Osteocyte (in vitro differentiated cells): ENCODE measurements at regions not wholly inside any gene's neighbourhood (a gene's known extent, or its start where the extent isn't known, plus 50 kb on each side); places are given as distances from the start of the nearest gene placed in this dataset.

ENCODE experiments used
- DNase-seq: peaks from one replicate; pipeline ENCODE4 v3.0.0; 2021; ENCODE audit warnings: mixed read lengths; ENCODE audit not compliant: unreplicated experiment; ENCODE audit errors: extremely low spot score
- H3K27ac Mint-ChIP-seq: one replicate; pipeline ENCODE4 v1.8.0; 2021; ENCODE audit warnings: mild to moderate bottlenecking, mixed read lengths; ENCODE audit not compliant: unreplicated experiment
- H3K27me3 Mint-ChIP-seq: one replicate; pipeline ENCODE4 v1.8.0; 2021; ENCODE audit warnings: mixed read lengths; ENCODE audit not compliant: unreplicated experiment
- H3K36me3 Mint-ChIP-seq: one replicate; pipeline ENCODE4 v1.8.0; 2021; ENCODE audit warnings: mixed read lengths; ENCODE audit not compliant: unreplicated experiment
- H3K4me1 Mint-ChIP-seq: one replicate; pipeline ENCODE4 v1.8.0; 2021; ENCODE audit warnings: mixed read lengths; ENCODE audit not compliant: unreplicated experiment
- H3K4me3 Mint-ChIP-seq: one replicate; pipeline ENCODE4 v1.8.0; 2021; ENCODE audit warnings: mild to moderate bottlenecking, moderate library complexity, mixed read lengths; ENCODE audit not compliant: unreplicated experiment
- H3K9me3 Mint-ChIP-seq: one replicate; pipeline ENCODE4 v1.8.0; 2021; ENCODE audit warnings: mixed read lengths; ENCODE audit not compliant: unreplicated experiment
- TF ChIP-seq, protein P1 (sequence below): fragments of 200-600 bp; sonication (generic); IDR thresholded peaks from 2 replicates; pipeline ENCODE4 v1.5.0; 2021; ENCODE audit warnings: antibody characterized with exemption, mild to moderate bottlenecking, moderate library complexity

DNA sequence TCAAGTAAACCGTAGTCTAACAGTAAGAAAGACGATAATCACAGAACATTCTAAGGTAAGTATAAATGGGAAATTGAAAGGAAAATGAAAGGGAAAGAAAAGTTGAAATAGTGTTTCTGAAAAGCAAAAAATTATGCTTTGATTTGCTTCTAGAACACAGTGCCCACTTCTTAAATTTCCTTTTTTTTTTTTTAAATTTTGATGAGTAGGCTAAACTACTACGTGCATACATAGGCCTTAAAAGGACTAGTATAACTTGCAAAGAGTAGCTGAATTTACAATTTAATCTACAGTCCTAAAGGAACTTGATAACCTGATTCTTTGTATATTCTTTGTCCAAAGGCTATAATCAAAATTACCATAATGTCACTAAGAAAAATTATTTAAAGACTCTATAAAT is 325.3 kb downstream of the PAX3 start:
- H3K27me3 Mint-ChIP-seq = peaks cover 28% of the 10 kb centered on the region
- TF ChIP-seq, protein P1, sequence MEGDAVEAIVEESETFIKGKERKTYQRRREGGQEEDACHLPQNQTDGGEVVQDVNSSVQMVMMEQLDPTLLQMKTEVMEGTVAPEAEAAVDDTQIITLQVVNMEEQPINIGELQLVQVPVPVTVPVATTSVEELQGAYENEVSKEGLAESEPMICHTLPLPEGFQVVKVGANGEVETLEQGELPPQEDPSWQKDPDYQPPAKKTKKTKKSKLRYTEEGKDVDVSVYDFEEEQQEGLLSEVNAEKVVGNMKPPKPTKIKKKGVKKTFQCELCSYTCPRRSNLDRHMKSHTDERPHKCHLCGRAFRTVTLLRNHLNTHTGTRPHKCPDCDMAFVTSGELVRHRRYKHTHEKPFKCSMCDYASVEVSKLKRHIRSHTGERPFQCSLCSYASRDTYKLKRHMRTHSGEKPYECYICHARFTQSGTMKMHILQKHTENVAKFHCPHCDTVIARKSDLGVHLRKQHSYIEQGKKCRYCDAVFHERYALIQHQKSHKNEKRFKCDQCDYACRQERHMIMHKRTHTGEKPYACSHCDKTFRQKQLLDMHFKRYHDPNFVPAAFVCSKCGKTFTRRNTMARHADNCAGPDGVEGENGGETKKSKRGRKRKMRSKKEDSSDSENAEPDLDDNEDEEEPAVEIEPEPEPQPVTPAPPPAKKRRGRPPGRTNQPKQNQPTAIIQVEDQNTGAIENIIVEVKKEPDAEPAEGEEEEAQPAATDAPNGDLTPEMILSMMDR = no peak
- no peak for DNase-seq
- no peak overlapping the region for H3K4me3 Mint-ChIP-seq
- H3K9me3 Mint-ChIP-seq = no peaks in the 10 kb centered on the region
- no peak overlapping the region for H3K27ac Mint-ChIP-seq
- H3K36me3 Mint-ChIP-seq = no peaks in the 10 kb centered on the region
- H3K4me1 Mint-ChIP-seq = no peaks in the 10 kb centered on the region

DNA sequence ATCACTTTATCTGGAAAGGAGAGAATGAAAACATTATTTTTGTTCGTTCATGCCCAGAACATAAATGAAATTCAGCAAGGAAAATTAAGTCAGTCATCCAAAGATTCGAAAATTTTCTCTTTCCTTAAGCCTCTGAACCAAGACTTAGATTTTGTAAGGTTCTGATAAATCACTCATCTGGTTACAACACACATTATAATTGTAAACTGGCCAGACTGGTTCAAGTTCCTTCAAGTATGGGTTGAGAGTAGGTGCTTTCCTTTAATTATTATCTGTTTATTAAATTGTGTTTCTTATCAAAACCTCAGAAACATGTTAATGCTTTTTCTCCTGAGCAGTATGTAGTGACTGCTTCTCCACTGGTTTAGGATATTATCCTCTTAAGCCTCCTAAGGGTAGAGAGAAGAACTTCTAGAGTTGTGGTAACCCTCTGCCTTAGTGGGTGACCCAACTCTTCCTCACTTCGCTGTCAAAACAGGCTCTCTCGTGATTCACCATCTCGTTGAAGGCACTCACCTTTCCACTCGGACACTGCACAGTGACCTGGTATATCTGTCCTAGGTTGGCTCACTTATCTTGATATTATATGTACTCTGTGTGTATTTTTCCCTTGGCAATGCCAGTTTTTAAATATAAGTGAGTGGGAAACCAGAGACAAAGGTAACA is 325.9 kb downstream of the PAX3 start:
- H3K27ac Mint-ChIP-seq = no peak overlapping the region
- H3K36me3 Mint-ChIP-seq = no peaks in the 10 kb centered on the region
- no peak overlapping the region for H3K4me3 Mint-ChIP-seq
- TF ChIP-seq, protein P1 = no peak
- H3K4me1 Mint-ChIP-seq = no peaks in the 10 kb centered on the region
- no peaks in the 10 kb centered on the region for H3K9me3 Mint-ChIP-seq
- peaks cover 31% of the 10 kb centered on the region for H3K27me3 Mint-ChIP-seq
- DNase-seq = no peak

DNA sequence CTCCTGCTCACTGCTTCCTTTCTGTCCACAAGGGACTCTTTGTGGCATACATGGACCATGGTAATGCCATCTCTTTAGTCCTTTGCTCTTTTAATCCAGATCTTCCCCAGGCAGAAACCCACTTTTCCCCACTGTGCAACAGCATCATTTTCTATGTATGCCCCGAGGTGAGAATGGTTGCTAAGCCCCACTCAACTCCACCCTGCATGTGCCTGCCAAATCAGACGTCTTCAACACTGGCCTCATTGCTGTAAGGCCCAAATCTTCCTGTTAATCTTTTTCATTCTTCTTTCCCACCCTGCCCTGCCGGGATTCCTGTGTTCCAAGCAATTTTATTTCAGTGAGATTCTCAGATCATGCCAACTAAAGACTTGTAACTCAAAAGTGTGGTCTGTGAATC is 328.4 kb downstream of the PAX3 start:
- H3K4me3 Mint-ChIP-seq = no peak overlapping the region
- TF ChIP-seq, protein P1 = no peak
- no peak overlapping the region for H3K27ac Mint-ChIP-seq
- H3K27me3 Mint-ChIP-seq = peaks cover 38% of the 10 kb centered on the region
- no peak for DNase-seq
- H3K36me3 Mint-ChIP-seq = no peaks in the 10 kb centered on the region
- no peaks in the 10 kb centered on the region for H3K4me1 Mint-ChIP-seq
- H3K9me3 Mint-ChIP-seq = no peaks in the 10 kb centered on the region

DNA sequence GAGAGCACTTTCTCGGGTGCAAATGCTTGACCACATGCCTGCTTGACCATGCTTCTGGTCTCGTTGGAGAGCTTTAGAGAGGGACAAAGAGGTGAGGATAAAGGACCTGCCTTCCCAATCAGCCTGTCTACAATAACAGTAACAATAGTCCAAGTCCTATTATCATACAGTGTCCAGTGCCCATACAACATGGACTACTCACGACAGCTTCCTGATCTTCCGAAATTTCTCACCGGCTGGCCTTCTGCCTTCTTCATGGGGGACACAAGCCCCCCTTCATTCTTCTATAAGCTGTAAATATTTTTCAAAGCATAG is 329.0 kb downstream of the PAX3 start:
- H3K27me3 Mint-ChIP-seq = peaks cover 39% of the 10 kb centered on the region
- no peaks in the 10 kb centered on the region for H3K4me1 Mint-ChIP-seq
- DNase-seq = no peak
- H3K4me3 Mint-ChIP-seq = no peak overlapping the region
- no peak overlapping the region for H3K27ac Mint-ChIP-seq
- TF ChIP-seq, protein P1 = no peak
- H3K36me3 Mint-ChIP-seq = no peaks in the 10 kb centered on the region
- H3K9me3 Mint-ChIP-seq = no peaks in the 10 kb centered on the region

DNA sequence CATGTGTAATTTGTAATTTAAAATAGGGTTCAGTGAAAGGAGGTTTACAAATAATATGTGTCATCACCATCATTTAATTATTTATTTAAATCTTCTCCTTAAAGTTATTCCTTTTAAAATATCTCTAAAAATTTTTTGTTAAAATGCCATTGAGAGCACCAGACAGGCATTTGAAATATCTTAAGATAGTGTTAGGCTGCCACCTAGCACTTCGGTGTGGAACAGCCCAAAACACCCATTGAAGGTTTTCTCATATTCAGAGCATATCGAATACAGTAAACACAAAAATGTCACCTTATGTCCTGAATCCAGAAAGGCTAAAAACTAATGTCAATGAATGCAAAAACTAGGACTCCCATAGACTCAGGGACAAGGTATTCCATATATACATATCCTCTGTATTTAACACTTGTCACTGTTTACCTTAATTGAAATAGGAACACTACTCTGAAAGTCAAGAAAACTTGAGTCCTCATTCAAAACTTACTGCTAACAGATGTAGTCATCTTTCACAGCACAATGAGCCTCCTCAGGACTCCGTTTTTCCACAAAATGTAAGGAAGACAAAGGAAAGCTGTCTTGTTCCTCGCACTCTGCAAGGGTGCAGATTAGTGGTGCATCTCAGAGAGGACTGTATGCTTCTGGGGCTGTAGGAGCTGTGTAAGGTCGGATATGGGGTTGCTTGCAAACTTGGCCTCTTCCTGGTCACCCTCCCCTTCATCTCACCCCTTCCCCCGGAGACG is 329.5 kb downstream of the PAX3 start:
- Mint-ChIP-seq H3K4me3 (no peak overlapping the region), H3K9me3 (no peaks in the 10 kb centered on the region), H3K4me1 (no peaks in the 10 kb centered on the region), H3K27ac (no peak overlapping the region), H3K36me3 (no peaks in the 10 kb centered on the region), H3K27me3 (peaks cover 36% of the 10 kb centered on the region)
- DNase-seq = no peak
- TF ChIP-seq, protein P1 = peak; percentile 73
